Activated naive CD8-positive, alpha-beta T cell treated with anti-CD3 and anti-CD28 coated beads, Interleukin-2, amount 50 U/mL, for 24 hours (primary cell): ENCODE measurements at regions not wholly inside any gene's neighbourhood (a gene's known extent, or its start where the extent isn't known, plus 50 kb on each side); places are given as distances from the start of the nearest gene placed in this dataset.

Experiments used
- ATAC-seq: fragments of 150-1000 bp; cut with Tn5 transposase; one replicate; pipeline ENCODE4 v1.10.0; 2021
- DNase-seq: peaks from one replicate; pipeline ENCODE4 v3.0.0; 2021
- H3K27ac Mint-ChIP-seq: one replicate; pipeline ENCODE4 v1.8.0; 2021; ENCODE audit warnings: mild to moderate bottlenecking, mixed read lengths
- H3K27me3 Mint-ChIP-seq: one replicate; pipeline ENCODE4 v1.8.0; 2021; ENCODE audit warnings: mixed read lengths
- H3K36me3 Mint-ChIP-seq: one replicate; pipeline ENCODE4 v1.8.0; 2021; ENCODE audit warnings: low read depth, mixed read lengths
- H3K4me1 Mint-ChIP-seq: one replicate; pipeline ENCODE4 v1.8.0; 2021; ENCODE audit warnings: mixed read lengths
- H3K4me3 Mint-ChIP-seq: one replicate; pipeline ENCODE4 v1.8.0; 2021; ENCODE audit warnings: mild to moderate bottlenecking, moderate library complexity, mixed read lengths
- H3K9me3 Mint-ChIP-seq: one replicate; pipeline ENCODE4 v1.8.0; 2021; ENCODE audit warnings: mixed read lengths

DNA sequence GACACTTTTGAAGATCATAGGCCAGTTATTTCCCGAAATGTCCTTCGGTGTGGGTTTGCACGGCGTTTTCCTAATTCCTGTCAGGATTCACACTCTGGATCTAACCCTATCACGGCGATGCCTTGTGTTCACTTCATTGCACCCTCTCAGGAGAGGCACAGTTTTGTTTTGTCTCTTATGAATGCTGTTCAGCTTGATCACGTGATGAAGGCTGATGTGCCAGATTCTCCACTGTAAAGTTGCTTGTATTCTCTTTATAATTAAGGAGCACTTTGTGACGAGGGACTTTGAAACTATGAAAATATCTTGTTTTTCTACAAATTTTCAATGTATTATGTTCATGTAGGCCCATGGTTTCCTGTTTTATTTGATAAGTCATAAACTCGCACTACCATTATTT is 568.1 kb downstream of the ACTR3B start:
- Mint-ChIP-seq H3K4me3 (no peak overlapping the region), H3K4me1 (no peaks in the 10 kb centered on the region), H3K9me3 (peaks cover 9% of the 10 kb centered on the region), H3K27me3 (no peaks in the 10 kb centered on the region), H3K36me3 (no peaks in the 10 kb centered on the region), H3K27ac (no peak overlapping the region)
- ATAC-seq (no peak), DNase-seq (no peak)

DNA sequence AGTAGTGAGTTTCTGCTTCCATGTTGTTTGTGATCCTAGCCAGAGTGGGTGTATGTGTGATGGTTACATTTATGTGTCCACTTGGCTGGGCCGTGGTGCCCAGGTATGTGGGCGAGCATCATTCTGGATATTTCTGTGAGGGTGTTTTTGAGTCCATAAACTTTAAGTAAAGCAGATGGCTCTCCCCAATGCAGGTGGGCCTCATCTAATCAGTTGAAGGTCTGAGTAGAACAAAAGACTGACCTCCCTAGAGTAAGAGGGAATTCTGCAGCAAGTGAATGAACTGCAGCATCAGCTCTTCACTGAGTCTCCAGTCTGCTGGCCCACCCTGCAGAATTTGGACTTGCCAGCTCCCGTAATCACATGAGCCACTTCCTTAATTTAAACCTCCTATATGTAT is 571.9 kb downstream of the ACTR3B start:
- H3K27me3 Mint-ChIP-seq = no peaks in the 10 kb centered on the region
- H3K9me3 Mint-ChIP-seq = peaks cover 10% of the 10 kb centered on the region
- DNase-seq (no peak), ATAC-seq (no peak)
- H3K27ac Mint-ChIP-seq = no peak overlapping the region
- H3K4me3 Mint-ChIP-seq = no peak overlapping the region
- H3K36me3 Mint-ChIP-seq = no peaks in the 10 kb centered on the region
- no peaks in the 10 kb centered on the region for H3K4me1 Mint-ChIP-seq

DNA sequence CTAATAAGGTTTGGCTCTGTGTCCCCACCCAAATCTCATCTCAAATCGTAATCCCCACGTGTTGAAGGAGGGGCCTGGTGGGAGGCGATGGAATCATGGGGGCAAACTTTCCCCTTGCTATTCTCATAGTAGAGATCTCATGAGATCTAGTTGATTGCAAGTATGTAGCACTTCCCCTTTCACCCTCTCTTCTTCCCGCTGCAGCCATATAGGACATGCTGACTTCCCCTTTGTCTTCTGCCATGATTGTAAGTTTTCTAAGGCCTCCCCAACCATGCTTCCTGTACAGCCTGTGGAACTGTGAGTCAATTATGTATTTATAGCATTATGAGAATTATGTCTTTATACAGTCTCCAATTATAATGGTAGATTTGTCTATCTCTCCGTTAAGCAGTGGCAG is 594.5 kb downstream of the ACTR3B start:
- Mint-ChIP-seq H3K4me1 (no peaks in the 10 kb centered on the region), H3K4me3 (no peak overlapping the region), H3K27me3 (no peaks in the 10 kb centered on the region), H3K9me3 (peaks cover 6% of the 10 kb centered on the region), H3K27ac (no peak overlapping the region), H3K36me3 (no peaks in the 10 kb centered on the region)
- ATAC-seq (no peak), DNase-seq (no peak)

DNA sequence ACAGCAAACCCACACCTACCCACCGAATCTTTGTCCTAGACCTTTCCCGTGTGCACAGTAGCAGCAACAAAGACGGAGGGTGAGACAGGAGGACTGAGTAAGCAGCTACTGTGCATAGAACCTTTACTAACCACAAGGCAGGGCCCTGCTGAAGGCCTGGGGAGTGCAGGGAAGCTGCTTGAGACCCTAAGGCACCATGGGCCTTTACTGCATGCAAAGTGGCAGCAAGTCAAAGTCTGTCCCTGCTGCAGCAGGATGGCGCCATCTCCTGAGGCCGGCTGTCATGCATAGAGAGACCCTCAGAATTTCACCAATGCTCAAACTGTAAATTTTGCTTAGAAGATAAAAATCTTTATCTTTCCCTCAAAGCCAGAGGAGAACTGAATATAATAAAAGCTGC is 610.5 kb downstream of the ACTR3B start:
- ATAC-seq (no peak), DNase-seq (no peak)
- Mint-ChIP-seq H3K4me1 (no peaks in the 10 kb centered on the region), H3K9me3 (peaks cover 14% of the 10 kb centered on the region), H3K4me3 (no peak overlapping the region), H3K27ac (no peak overlapping the region), H3K27me3 (no peaks in the 10 kb centered on the region), H3K36me3 (no peaks in the 10 kb centered on the region)

DNA sequence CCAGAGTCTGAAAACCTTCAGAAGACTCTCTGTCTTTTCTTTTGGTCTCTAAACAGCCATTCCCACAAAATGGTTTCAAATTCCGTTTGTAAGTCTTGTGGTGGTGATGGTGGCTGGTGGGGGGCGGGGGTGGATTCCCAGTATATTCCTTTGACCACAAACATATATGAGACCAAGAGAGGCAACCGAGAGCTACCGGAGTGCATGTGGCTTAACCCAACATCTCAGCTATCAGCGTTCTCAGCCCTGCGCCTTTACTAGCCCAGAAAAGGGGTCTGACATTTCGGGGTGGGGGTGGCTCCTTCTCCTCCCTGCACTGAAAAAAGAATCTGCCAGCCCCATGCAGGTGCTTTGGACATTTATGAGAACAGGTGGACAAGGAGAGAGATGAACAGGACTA is 621.1 kb downstream of the ACTR3B start:
- H3K9me3 Mint-ChIP-seq = peaks cover 3% of the 10 kb centered on the region
- ATAC-seq (no peak), DNase-seq (no peak)
- H3K36me3 Mint-ChIP-seq = no peaks in the 10 kb centered on the region
- no peaks in the 10 kb centered on the region for H3K4me1 Mint-ChIP-seq
- no peak overlapping the region for H3K27ac Mint-ChIP-seq
- H3K27me3 Mint-ChIP-seq = peaks cover 5% of the 10 kb centered on the region
- no peak overlapping the region for H3K4me3 Mint-ChIP-seq

DNA sequence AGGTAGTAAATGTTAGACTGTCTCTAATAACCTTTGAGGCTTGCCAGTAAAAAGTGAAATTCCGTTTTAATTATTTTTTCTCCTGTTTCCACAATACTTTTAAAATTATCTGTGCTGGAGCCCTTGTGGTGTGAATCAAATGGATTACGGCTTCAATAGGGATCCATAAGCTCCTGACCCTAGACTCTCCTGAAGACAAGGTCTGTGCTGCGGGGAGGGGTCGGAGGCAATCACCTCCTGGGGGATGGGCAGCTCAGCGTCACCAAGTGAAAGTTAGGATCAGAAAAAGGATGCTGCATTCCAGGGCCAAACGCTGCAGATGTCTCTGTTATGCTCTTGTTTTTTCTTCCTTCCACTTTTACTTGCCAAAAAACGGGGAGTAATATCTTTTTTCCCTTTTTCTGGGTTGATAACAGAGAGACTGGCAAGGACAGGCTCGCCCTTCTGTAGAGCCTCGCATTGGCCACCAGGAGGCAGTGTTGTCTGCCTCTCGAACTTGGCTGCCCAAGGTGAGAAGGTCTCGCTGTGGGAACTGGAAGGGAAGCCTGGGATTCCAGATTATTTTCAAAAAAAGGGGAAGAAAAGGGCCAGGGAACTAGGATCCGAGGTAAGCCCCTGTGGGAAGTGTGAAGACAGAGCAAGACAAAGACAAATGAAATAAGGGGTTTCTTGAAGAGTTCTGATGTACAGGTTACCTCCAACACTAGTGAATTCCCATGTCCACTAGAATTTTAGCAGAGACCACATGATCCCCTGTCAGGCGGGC is 621.9 kb downstream of the ACTR3B start:
- peaks cover 3% of the 10 kb centered on the region for H3K9me3 Mint-ChIP-seq

DNA sequence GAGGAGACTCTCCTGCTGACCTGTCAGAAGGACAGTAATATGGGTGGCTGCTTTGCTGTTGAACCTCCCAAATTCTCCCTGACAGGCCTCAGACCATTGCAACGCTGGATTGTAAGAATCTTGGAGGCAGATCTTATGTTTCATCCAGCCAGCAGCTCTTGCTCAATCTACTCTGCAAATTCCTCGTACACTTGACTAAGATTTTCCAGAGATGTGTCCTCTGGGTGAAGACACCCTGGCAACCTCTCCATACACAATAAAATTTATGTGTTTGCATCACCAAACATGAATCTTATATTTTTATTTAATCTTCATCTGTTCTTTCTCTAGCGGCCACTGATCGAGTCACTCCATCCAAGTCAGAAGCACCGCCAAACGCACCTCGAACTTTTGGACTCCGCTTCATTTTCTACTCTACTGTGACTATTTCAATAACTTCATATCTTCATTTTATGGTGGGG is 623.1 kb downstream of the ACTR3B start:
- peaks cover 6% of the 10 kb centered on the region for H3K9me3 Mint-ChIP-seq
- peaks cover 5% of the 10 kb centered on the region for H3K27me3 Mint-ChIP-seq
- no peak overlapping the region for H3K27ac Mint-ChIP-seq

More for the DNA sequence above, 621.9 kb downstream of the ACTR3B start:
- no peaks in the 10 kb centered on the region for H3K36me3 Mint-ChIP-seq
- ATAC-seq (no peak), DNase-seq (peak; percentile 3)
- no peak overlapping the region for H3K27ac Mint-ChIP-seq
- peaks cover 5% of the 10 kb centered on the region for H3K27me3 Mint-ChIP-seq
- no peaks in the 10 kb centered on the region for H3K4me1 Mint-ChIP-seq
- no peak overlapping the region for H3K4me3 Mint-ChIP-seq

DNA sequence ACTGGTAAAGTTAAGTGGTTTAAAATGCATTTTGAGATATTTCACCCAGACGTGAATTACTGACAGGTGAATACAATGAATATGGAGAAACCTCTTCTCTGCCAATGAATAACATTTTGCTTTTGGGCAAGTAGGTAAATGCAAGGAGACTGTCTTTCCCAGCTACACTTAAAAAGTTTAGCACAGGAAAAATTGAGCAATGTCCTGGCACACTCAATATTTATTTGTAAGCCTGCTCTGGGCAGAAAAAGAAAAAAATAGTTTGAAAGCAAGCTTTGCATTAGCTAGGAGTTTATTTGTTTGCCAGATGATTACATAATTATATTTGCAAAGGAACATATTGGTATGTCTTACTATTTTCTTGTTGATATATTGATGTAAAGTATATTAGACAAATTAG is 624.2 kb downstream of the ACTR3B start:
- Mint-ChIP-seq H3K27me3 (peaks cover 5% of the 10 kb centered on the region), H3K9me3 (peaks cover 7% of the 10 kb centered on the region), H3K36me3 (no peaks in the 10 kb centered on the region)

More for the DNA sequence above, 623.1 kb downstream of the ACTR3B start:
- no peak for ATAC-seq
- H3K4me3 Mint-ChIP-seq = no peak overlapping the region
- H3K4me1 Mint-ChIP-seq = no peaks in the 10 kb centered on the region
- H3K36me3 Mint-ChIP-seq = no peaks in the 10 kb centered on the region
- DNase-seq = no peak

DNA sequence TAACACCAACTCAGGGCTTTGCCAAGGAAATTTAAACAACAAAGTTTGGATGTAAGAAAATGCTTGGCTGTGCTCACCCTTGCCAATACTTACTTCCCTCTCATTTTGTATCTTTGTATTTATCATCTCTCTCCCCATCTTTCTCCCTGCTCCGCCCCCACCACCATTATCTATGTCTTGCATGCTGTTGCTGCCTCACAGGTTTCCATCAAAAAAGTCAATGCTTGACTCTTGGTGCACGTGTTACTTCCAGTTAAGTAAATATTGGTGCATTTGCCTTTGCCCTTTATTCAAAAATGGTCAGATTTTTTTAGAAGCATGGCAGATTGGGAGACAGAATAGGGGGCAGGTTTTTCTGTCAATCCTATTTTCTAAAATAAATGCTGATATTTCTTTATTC is 626.0 kb downstream of the ACTR3B start:
- peaks cover 14% of the 10 kb centered on the region for H3K9me3 Mint-ChIP-seq
- H3K4me3 Mint-ChIP-seq = no peak overlapping the region
- H3K36me3 Mint-ChIP-seq = no peaks in the 10 kb centered on the region
- no peak for DNase-seq
- no peak for ATAC-seq
- H3K4me1 Mint-ChIP-seq = no peaks in the 10 kb centered on the region
- H3K27me3 Mint-ChIP-seq = peaks cover 5% of the 10 kb centered on the region
- no peak overlapping the region for H3K27ac Mint-ChIP-seq

More for the DNA sequence above, 624.2 kb downstream of the ACTR3B start:
- no peak overlapping the region for H3K4me3 Mint-ChIP-seq
- H3K4me1 Mint-ChIP-seq = no peaks in the 10 kb centered on the region
- DNase-seq (no peak), ATAC-seq (no peak)
- H3K27ac Mint-ChIP-seq = no peak overlapping the region

DNA sequence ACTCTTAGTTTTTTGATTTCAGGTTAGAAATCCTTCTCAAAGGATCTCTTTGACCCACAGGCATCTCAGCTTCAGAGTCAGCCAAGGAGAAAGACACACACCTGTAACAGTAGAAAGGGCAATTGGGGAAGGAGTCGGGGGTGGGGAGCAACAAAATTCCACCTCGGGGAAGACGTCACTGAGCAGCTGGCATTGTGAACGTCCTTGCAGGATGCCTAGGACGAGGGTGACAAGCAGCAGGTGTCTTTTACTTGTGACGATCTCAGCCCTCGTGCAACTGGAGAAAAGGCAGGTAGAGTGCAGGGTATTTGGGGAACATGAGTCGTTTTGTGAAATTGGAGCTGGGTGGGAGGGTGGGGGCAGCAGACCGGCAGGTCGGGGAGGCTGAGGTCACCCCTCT is 627.0 kb downstream of the ACTR3B start:
- Mint-ChIP-seq H3K36me3 (no peaks in the 10 kb centered on the region), H3K4me1 (no peaks in the 10 kb centered on the region), H3K9me3 (peaks cover 24% of the 10 kb centered on the region), H3K27ac (no peak overlapping the region), H3K4me3 (no peak overlapping the region), H3K27me3 (peaks cover 2% of the 10 kb centered on the region)
- DNase-seq (no peak), ATAC-seq (no peak)

DNA sequence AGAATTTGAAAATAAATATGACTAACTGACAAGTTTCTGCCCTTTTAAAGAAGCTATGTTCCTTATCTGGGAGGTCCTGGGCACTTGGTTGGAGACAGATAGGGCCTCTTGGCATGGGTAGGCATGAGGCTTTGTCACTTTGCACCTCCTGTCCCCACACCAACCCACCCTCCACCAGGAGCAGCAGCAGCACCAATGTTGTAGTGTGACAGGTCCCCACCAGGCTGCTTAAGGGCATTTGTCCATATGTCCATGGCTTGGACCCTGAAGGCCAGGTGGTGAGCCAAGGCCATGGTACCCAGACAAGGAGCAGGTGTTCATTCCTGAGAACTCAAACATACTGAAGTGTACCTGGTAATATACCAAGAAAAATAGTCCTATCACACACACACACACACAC is 629.1 kb downstream of the ACTR3B start:
- Mint-ChIP-seq H3K27ac (no peak overlapping the region), H3K4me3 (no peak overlapping the region), H3K9me3 (peaks cover 25% of the 10 kb centered on the region), H3K4me1 (no peaks in the 10 kb centered on the region), H3K27me3 (no peaks in the 10 kb centered on the region), H3K36me3 (no peaks in the 10 kb centered on the region)
- DNase-seq (no peak), ATAC-seq (no peak)

DNA sequence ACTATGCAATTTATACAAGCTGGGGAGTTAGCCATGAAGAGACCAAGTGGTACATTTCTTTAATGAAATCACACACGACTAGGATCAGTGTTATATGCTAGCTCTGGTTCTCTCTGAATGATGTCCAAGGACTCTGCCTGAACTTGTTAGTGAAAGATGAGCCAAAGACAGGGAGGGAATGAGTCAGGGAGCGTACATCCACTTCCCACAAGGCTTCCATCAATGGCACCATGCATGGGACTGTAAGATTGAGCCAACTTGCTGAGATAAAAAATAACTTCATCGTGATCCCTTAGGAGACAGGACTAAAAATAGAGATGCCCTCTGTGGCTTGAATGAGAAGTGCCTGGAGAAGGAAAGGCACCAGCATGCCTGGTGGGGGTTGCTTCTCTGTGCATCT is 629.7 kb downstream of the ACTR3B start:
- no peak for DNase-seq
- Mint-ChIP-seq H3K27ac (no peak overlapping the region), H3K4me3 (no peak overlapping the region), H3K27me3 (no peaks in the 10 kb centered on the region), H3K9me3 (peaks cover 28% of the 10 kb centered on the region), H3K4me1 (no peaks in the 10 kb centered on the region), H3K36me3 (no peaks in the 10 kb centered on the region)
- ATAC-seq = no peak

DNA sequence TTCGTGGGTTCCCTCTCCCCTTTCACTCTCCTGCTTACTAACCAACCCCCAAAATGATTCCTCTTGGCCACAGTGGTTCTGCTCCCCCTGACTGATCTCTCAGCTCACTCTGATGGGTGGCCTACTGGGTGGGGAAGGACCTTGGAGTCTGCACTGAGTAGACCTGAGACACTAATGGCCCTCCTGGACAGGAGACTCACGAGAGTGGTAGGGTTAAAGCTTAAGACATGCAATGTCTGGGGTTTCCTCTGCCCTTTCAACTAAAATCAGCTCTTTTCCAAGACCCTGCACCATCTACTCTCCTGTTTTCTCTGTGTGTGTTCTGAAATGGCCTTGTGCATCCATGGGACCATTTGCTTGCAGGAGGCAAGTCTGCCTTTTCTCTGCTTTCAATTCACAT is 631.4 kb downstream of the ACTR3B start:
- Mint-ChIP-seq H3K27ac (no peak overlapping the region), H3K9me3 (peaks cover 28% of the 10 kb centered on the region), H3K27me3 (no peaks in the 10 kb centered on the region), H3K36me3 (no peaks in the 10 kb centered on the region), H3K4me3 (no peak overlapping the region), H3K4me1 (no peaks in the 10 kb centered on the region)
- no peak for ATAC-seq
- DNase-seq = no peak

DNA sequence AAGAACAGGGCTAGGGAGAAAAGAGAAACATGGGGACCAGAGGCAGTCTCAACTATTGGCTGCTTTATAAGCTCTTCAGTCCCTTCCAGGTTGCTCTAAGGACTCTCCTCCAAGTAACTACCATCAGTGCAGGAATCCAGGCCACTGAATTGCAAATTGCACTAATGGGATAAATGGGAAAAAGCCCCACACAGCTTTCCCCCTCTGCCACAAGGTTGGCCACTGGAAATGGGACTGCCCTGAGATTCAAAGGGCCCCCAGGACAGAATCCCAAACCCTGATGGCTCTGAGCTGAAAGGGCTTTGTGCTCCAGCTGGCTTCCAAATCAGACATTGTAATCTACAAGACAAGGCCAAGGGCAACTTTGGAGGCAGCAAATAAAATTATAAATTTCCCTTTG is 633.2 kb downstream of the ACTR3B start:
- ATAC-seq = no peak
- DNase-seq = no peak
- H3K27ac Mint-ChIP-seq = no peak overlapping the region
- no peaks in the 10 kb centered on the region for H3K4me1 Mint-ChIP-seq
- no peak overlapping the region for H3K4me3 Mint-ChIP-seq
- no peaks in the 10 kb centered on the region for H3K36me3 Mint-ChIP-seq
- H3K9me3 Mint-ChIP-seq = peaks cover 24% of the 10 kb centered on the region
- no peaks in the 10 kb centered on the region for H3K27me3 Mint-ChIP-seq

DNA sequence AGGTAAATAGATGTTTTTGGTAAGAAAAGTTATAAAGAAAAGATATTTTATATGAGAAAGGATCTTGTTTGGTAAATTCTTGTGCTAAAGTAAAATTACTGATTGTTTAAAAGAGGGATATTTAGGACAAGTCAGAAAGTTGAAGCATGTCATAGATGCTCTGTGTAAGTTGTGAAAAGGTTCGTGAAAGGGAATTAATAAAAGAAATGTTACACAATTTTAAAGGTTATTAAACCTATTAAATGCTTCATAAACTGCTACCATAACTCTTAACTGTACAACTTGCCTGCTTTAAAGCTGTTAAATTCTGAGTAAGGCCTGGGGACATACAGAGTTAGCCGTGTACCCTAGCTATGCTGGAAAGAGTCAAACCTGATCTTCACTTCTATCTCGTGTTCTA is 634.1 kb downstream of the ACTR3B start:
- H3K4me1 Mint-ChIP-seq = no peaks in the 10 kb centered on the region
- DNase-seq (no peak), ATAC-seq (no peak)
- no peaks in the 10 kb centered on the region for H3K36me3 Mint-ChIP-seq
- H3K27ac Mint-ChIP-seq = no peak overlapping the region
- H3K9me3 Mint-ChIP-seq = peaks cover 24% of the 10 kb centered on the region
- no peak overlapping the region for H3K4me3 Mint-ChIP-seq
- H3K27me3 Mint-ChIP-seq = no peaks in the 10 kb centered on the region

DNA sequence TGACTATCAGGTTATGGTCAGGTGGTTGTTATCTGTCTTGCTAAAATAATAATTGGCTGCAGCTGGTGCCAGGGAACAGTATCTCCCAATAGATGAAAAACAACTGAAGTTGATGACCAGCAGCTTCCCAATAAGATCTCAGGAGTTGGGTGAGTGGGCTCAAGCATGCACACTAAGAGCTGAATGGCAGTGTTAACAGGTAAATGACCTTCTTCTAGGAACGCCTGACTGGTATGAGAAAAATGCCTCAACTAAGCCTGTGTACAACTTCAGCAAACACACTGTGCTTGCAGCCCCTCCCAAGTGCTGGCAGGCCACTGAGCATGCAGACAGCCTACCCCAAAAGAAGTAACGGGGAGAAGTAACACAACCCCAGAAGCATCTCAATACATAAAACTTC is 636.9 kb downstream of the ACTR3B start:
- H3K27ac Mint-ChIP-seq = no peak overlapping the region
- H3K4me3 Mint-ChIP-seq = no peak overlapping the region
- H3K4me1 Mint-ChIP-seq = no peaks in the 10 kb centered on the region
- no peaks in the 10 kb centered on the region for H3K27me3 Mint-ChIP-seq
- H3K9me3 Mint-ChIP-seq = peaks cover 7% of the 10 kb centered on the region
- DNase-seq (no peak), ATAC-seq (no peak)
- no peaks in the 10 kb centered on the region for H3K36me3 Mint-ChIP-seq
